ENCODE measurements at regions not wholly inside any gene's neighbourhood (a gene's known extent, or its start where the extent isn't known, plus 50 kb on each side); places are given as distances from the start of the nearest gene placed in this dataset.

GRCh38 chr12:78695749-78696148 lies 168.8 kb upstream of the SYT1 start:
- H3K36me3 ChIP-seq (replicated peaks; ENCODE audit: insufficient read depth, low read depth): no peaks in the 10 kb centered on the region
- H2AFZ ChIP-seq: no peak overlapping the region
- TF ChIP-seq EZH2 (IDR thresholded peaks at IDR 0.05; ENCODE audit: borderline replicate concordance) (no peak), CTCF (IDR thresholded peaks at IDR 0.05; ENCODE audit: poor library complexity) (no peak), EZH2phosphoT487 (IDR thresholded peaks at IDR 0.05; ENCODE audit: low read depth, severe bottlenecking, unreplicated experiment) (no peak)
- no peak for DNase-seq (ENCODE audit: low spot score)
- H3K27me3 ChIP-seq: no peaks in the 10 kb centered on the region
- H3K79me2 ChIP-seq: no peaks in the 10 kb centered on the region
- H4K20me1 ChIP-seq (ENCODE audit: insufficient read depth, poor library complexity, severe bottlenecking): no peaks in the 10 kb centered on the region
- H3K9me3 ChIP-seq (ENCODE audit: low read depth): no peaks in the 10 kb centered on the region
- H3K4me1 ChIP-seq (ENCODE audit: insufficient read depth): no peaks in the 10 kb centered on the region
- 100% methylated on average over 2 of the region's 2 CpGs for WGBS (ENCODE audit: low lambda C conversion rate, missing lambda C conversion rate)
- no peaks in the 10 kb centered on the region for H3K9me2 ChIP-seq (replicated peaks; ENCODE audit: insufficient read depth)
- no peak overlapping the region for H3K4me2 ChIP-seq
- no peak overlapping the region for H3K27ac ChIP-seq
- no peak overlapping the region for H3K4me3 ChIP-seq

GRCh38 chr12:78696267-78696666 lies 168.3 kb upstream of the SYT1 start:
- no peaks in the 10 kb centered on the region for H3K9me2 ChIP-seq (replicated peaks; ENCODE audit: insufficient read depth)
- 84% methylated on average over 2 of the region's 2 CpGs for WGBS (ENCODE audit: low lambda C conversion rate, missing lambda C conversion rate)

GRCh38 chr12:78697817-78698415 lies 166.7 kb upstream of the SYT1 start:
- no peaks in the 10 kb centered on the region for H3K9me2 ChIP-seq (replicated peaks; ENCODE audit: insufficient read depth)
- 92% methylated on average over 2 of the region's 2 CpGs for WGBS (ENCODE audit: low lambda C conversion rate, missing lambda C conversion rate)
- H3K9me3 ChIP-seq (ENCODE audit: low read depth): no peaks in the 10 kb centered on the region
- H4K20me1 ChIP-seq (ENCODE audit: insufficient read depth, poor library complexity, severe bottlenecking): no peaks in the 10 kb centered on the region
- TF ChIP-seq EZH2phosphoT487 (IDR thresholded peaks at IDR 0.05; ENCODE audit: low read depth, severe bottlenecking, unreplicated experiment) (no peak), CTCF (IDR thresholded peaks at IDR 0.05; ENCODE audit: poor library complexity) (no peak), EZH2 (IDR thresholded peaks at IDR 0.05; ENCODE audit: borderline replicate concordance) (no peak)
- H3K4me3 ChIP-seq: no peak overlapping the region
- H2AFZ ChIP-seq: no peak overlapping the region
- no peak overlapping the region for H3K27ac ChIP-seq
- no peak overlapping the region for H3K4me2 ChIP-seq
- H3K79me2 ChIP-seq: no peaks in the 10 kb centered on the region
- no peaks in the 10 kb centered on the region for H3K27me3 ChIP-seq
- no peaks in the 10 kb centered on the region for H3K4me1 ChIP-seq (ENCODE audit: insufficient read depth)
- no peak for DNase-seq (ENCODE audit: low spot score)
- H3K36me3 ChIP-seq (replicated peaks; ENCODE audit: insufficient read depth, low read depth): no peaks in the 10 kb centered on the region

More at GRCh38 chr12:78696267-78696666, 168.3 kb upstream of the SYT1 start:
- no peak overlapping the region for H3K27ac ChIP-seq
- H3K27me3 ChIP-seq: no peaks in the 10 kb centered on the region
- DNase-seq (ENCODE audit: low spot score): no peak
- H3K4me3 ChIP-seq: no peak overlapping the region
- H2AFZ ChIP-seq: no peak overlapping the region
- H3K4me1 ChIP-seq (ENCODE audit: insufficient read depth): no peaks in the 10 kb centered on the region
- H3K4me2 ChIP-seq: no peak overlapping the region
- H3K9me3 ChIP-seq (ENCODE audit: low read depth): no peaks in the 10 kb centered on the region
- no peaks in the 10 kb centered on the region for H3K79me2 ChIP-seq
- TF ChIP-seq CTCF (IDR thresholded peaks at IDR 0.05; ENCODE audit: poor library complexity): no peak
- H3K36me3 ChIP-seq (replicated peaks; ENCODE audit: insufficient read depth, low read depth): no peaks in the 10 kb centered on the region
- H4K20me1 ChIP-seq (ENCODE audit: insufficient read depth, poor library complexity, severe bottlenecking): no peaks in the 10 kb centered on the region

- Histone ChIP-seq H3K27me3 (no peaks in the 10 kb centered on the region), H3K4me3 (no peak overlapping the region), H3K79me2 (no peaks in the 10 kb centered on the region), H3K36me3 (replicated peaks; ENCODE audit: insufficient read depth, low read depth) (no peaks in the 10 kb centered on the region), H3K9me3 (ENCODE audit: low read depth) (no peaks in the 10 kb centered on the region), H4K20me1 (ENCODE audit: insufficient read depth, poor library complexity, severe bottlenecking) (no peaks in the 10 kb centered on the region), H3K4me1 (ENCODE audit: insufficient read depth) (no peaks in the 10 kb centered on the region), H3K9me2 (replicated peaks; ENCODE audit: insufficient read depth) (no peaks in the 10 kb centered on the region), H2AFZ (no peak overlapping the region), H3K27ac (no peak overlapping the region), H3K4me2 (no peak overlapping the region)
- 100% methylated on average over 1 of the region's 1 CpG for WGBS (ENCODE audit: low lambda C conversion rate, missing lambda C conversion rate)
- TF ChIP-seq EZH2 (IDR thresholded peaks at IDR 0.05; ENCODE audit: borderline replicate concordance): no peak
- no peak for DNase-seq (ENCODE audit: low spot score)
Measured at GRCh38 chr12:78698747-78699146, 165.8 kb upstream of the SYT1 start.

Measured in hepatocyte (in vitro differentiated cells).